Adrenal gland (tissue), 9 donors: ENCODE measurements at regions not wholly inside any gene's neighbourhood (a gene's known extent, or its start where the extent isn't known, plus 50 kb on each side); places are given as distances from the start of the nearest gene placed in this dataset.

Experiments
- DNase-seq, 7 donors: peaks; one replicate each; pipeline ENCODE4 v3.0.0-alpha.2; 2019 to 2020
- H3K27ac ChIP-seq, 5 donors: fragments of 200-600 bp; sonication (generic) in 4 of 5; 1 replicate in 3 of 5; 2 replicates in 2 of 5; pipeline versions ENCODE4 v1.5.1 to v1.8.0; 2016 to 2020; ENCODE audit warnings: mild to moderate bottlenecking in 1 of 5
- H3K27me3 ChIP-seq: fragments of 200-600 bp; 2 replicates; pipeline ENCODE4 v1.8.0; 2021
- H3K36me3 ChIP-seq, 2 donors: fragments of 200-600 bp; replicated peaks in 1 of 2; 1 replicate in 1 of 2; 2 replicates in 1 of 2; pipeline versions ENCODE4 v1.5.1 to v1.8.0; 2018 to 2022
- H3K4me1 ChIP-seq, 2 donors: fragments of 200-600 bp; replicated peaks in 1 of 2; 1 replicate in 1 of 2; 2 replicates in 1 of 2; pipeline versions ENCODE4 v1.5.1 to v1.8.0; 2018 to 2021
- H3K4me3 ChIP-seq, 4 donors: fragments of 200-600 bp; sonication (generic) in 3 of 4; one replicate each; pipeline ENCODE4 v1.5.1; 2016 to 2018
- H3K9me3 ChIP-seq, 3 donors: fragments of 200-600 bp; sonication (generic) in 1 of 3; replicated peaks in 1 of 3; 1 replicate in 2 of 3; 2 replicates in 1 of 3; pipeline versions ENCODE4 v1.5.1 to v1.8.0; 2016 to 2021
- CTCF ChIP-seq, 6 experiments: fragments of 450-650 bp in 4 of 6; fragments of 200-600 bp in 2 of 6; sonication (generic) in 1 of 6; IDR thresholded peaks; 1 replicate in 5 of 6; 2 replicates in 1 of 6; pipeline versions ENCODE4 v1.5.1 to v1.8.0; 2016 to 2021; ENCODE audit warnings: antibody characterized with exemption in 6 of 6, mild to moderate bottlenecking in 2 of 6, moderate library complexity in 1 of 6
- POLR2A ChIP-seq, 2 donors: fragments of 450-650 bp; IDR thresholded peaks; one replicate each; pipeline ENCODE4 v1.6.1; 2017; ENCODE audit warnings: antibody characterized with exemption in 2 of 2, mild to moderate bottlenecking in 2 of 2, moderate library complexity in 1 of 2
- WGBS, 4 donors: extraction: QIAGEN DNeasy Blood & Tissue Kit in 2 of 4; methylation state at CpG; one replicate each; pipeline versions ENCODE4 v1.1.5 to v1.1.7; 2013 to 2017; 5-methylcytosine and 5-hydroxymethylcytosine counted together
- intact Hi-C, 2 donors: fragments of 100-400 bp; cut with DNase I; formaldehyde crosslinking; loops; one replicate each; pipeline versions ENCODE4 v1.14.1 to v1.15.0; 2022 to 2023
- donor health status: healthy with polysubstance abuse.
- donor health status: Bipolar disorder and iron deficiency.
- donor health status: DM: yes; HTN: yes; CAD: no.
- donor health status: DM: no; HTN: no; CAD: no.
- donor health status: DM: no; HTN: no; CAD: no.

- DNase-seq, result no peak
- WGBS, 4 donors, result 48 to 76% (median 56%) methylated on average over 2 to 4 of the region's 4 CpGs
- Histone ChIP-seq H3K27ac (no peak overlapping the region), H3K27me3 (peaks cover 15% of the 10 kb centered on the region), H3K9me3 (no peaks in the 10 kb centered on the region), H3K4me3 (no peak overlapping the region), H3K36me3 (no peaks in the 10 kb centered on the region), H3K4me1 (no peaks in the 10 kb centered on the region)
- intact Hi-C loops, result no loop called here
- no peak for TF ChIP-seq CTCF (IDR thresholded peaks at IDR 0.05)
Measured at GRCh38 chrX:106436691-106437090, 175.1 kb upstream of the RADX start.

GRCh38 chrX:106437407-106437806 is 174.4 kb upstream of the RADX start:
- no peaks in the 10 kb centered on the region for H3K36me3 ChIP-seq
- no peaks in the 10 kb centered on the region for H3K4me1 ChIP-seq
- H3K27ac ChIP-seq, result no peak overlapping the region
- TF ChIP-seq CTCF (IDR thresholded peaks at IDR 0.05) (no peak), POLR2A (IDR thresholded peaks at IDR 0.05) (no peak)
- intact Hi-C loops, result no loop called here
- H3K4me3 ChIP-seq, result no peak overlapping the region
- DNase-seq, result no peak
- 26 to 47% (median 32%) methylated on average over 3 of the region's 3 CpGs for WGBS, 4 donors
- no peaks in the 10 kb centered on the region for H3K9me3 ChIP-seq
- H3K27me3 ChIP-seq, result peaks cover 15% of the 10 kb centered on the region

GRCh38 chrX:106450405-106450804 is 161.4 kb upstream of the RADX start:
- no peaks in the 10 kb centered on the region for H3K4me1 ChIP-seq
- no peak for DNase-seq
- no peaks in the 10 kb centered on the region for H3K9me3 ChIP-seq
- WGBS, 4 donors, result 32 to 66% (median 53%) methylated on average over 2 of the region's 2 CpGs
- TF ChIP-seq CTCF (IDR thresholded peaks at IDR 0.05), result no peak
- TF ChIP-seq POLR2A (IDR thresholded peaks at IDR 0.05), result no peak
- no peak overlapping the region for H3K27ac ChIP-seq
- no peaks in the 10 kb centered on the region for H3K36me3 ChIP-seq
- no peaks in the 10 kb centered on the region for H3K27me3 ChIP-seq
- intact Hi-C loops, result no loop called here
- no peak overlapping the region for H3K4me3 ChIP-seq

- Histone ChIP-seq H3K36me3 (no peaks in the 10 kb centered on the region), H3K4me3 (no peak overlapping the region), H3K27ac (no peak overlapping the region), H3K4me1 (no peaks in the 10 kb centered on the region), H3K9me3 (no peaks in the 10 kb centered on the region), H3K27me3 (no peaks in the 10 kb centered on the region)
- no peak for TF ChIP-seq CTCF (IDR thresholded peaks at IDR 0.05)
- no peak for TF ChIP-seq POLR2A (IDR thresholded peaks at IDR 0.05)
- intact Hi-C loops, result no loop called here
- DNase-seq, result no peak
- 90 to 96% (median 92%) methylated on average over 2 of the region's 2 CpGs for WGBS, 4 donors
Measured at GRCh38 chrX:106451933-106452332, 159.8 kb upstream of the RADX start.
